GM18508 (cell line): ENCODE measurements at regions not wholly inside any gene's neighbourhood (a gene's known extent, or its start where the extent isn't known, plus 50 kb on each side); places are given as distances from the start of the nearest gene placed in this dataset.

ENCODE experiments used
- ATAC-seq: cut with Tn5 transposase; IDR thresholded peaks from one replicate; pipeline ENCODE4 v1.9.1; 2021; ENCODE audit warnings: moderate number of reproducible peaks; ENCODE audit not compliant: insufficient read depth, unreplicated experiment

DNA sequence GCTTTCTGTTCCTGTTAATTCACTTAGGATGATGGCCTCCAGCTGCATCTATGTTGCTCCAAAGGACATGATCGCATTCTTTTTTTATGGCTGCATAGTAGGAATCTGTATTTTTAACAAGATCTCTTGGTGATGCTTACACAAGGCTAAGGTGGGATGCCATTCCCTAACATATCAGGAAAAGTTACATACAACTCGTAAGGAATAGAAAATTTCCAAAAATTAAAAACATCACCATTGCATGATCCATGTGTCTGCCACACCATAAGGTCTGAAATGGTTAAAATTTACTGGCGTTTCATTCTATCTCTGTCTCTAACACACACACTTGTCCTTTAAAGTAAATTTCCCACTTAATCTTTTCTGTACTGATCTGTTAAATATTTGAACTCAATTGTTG lies 608.4 kb downstream of the PRELID2 start:
- no peak for ATAC-seq

DNA sequence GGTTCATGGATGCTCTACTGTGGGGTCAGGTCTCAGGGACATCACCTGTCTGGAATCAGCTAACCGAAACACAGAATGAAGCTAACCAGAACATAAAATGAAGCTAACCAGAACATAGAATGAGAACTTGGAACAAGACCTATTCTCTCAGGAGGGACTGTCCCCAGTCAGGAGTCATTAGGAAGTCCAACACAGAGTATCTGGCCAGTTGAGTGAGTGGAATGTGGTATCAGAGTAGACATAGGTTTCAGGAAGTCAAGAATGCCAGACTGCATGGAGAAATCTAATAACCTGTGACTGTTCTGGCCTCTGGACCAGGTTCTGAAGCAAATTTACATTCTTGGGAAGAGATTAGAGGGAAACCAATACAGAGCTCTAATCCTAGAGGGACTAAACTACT lies 609.6 kb downstream of the PRELID2 start:
- no peak for ATAC-seq

DNA sequence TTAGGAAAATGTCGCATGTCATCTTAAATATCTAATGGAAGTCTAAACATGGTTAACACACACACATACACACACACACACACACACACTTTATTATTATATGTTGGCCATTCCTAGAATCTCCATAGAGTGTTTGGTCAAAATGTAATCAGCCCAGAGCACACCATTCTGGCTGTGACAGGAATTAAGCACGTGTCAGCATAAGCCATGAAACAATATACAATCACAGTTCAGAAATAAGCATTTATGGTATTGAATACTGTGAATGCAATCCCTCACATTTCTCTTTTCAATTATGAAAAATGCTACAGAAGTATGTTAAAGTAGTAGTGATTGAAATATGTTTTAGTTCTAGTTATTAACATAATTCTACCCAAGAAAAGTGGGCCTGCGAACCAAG lies 611.6 kb downstream of the PRELID2 start:
- no peak for ATAC-seq

DNA sequence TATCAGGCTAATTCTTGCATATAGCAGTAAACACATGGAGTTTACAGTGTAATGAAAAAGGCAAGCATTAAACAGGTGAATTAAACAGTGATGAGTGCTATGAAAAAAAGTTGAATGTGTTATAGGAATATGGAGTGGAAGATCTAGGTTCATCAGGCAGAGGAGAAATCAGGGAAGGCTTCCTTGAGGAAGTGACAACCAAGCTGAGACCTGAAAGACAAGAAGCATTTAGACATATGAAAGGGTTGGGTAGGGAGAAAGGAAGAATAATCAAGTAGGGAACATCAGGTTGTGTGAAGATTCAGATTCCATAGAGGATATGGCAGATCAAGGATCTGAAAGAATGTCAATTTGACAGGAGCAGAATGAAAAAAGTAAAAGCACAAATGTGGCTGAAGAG lies 612.5 kb downstream of the PRELID2 start:
- no peak for ATAC-seq

DNA sequence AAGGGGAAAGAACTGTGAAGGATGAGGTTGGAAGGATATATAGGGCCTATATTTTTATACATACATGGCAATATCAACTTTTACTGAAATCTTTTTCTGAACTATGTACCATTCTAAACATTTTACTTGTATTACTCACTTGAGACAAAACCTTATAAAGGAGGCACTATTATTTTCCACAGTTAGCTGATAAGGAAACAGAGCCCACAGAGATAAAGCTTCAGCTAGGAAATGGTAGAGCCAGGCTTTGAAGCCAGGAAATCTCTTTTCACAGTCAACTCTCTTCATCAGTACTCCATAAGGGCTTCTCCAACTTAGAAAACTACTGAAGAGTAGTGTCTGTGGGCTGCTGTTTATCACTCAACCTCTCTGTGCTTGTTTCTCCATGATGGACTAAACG lies 613.7 kb downstream of the PRELID2 start:
- no peak for ATAC-seq

DNA sequence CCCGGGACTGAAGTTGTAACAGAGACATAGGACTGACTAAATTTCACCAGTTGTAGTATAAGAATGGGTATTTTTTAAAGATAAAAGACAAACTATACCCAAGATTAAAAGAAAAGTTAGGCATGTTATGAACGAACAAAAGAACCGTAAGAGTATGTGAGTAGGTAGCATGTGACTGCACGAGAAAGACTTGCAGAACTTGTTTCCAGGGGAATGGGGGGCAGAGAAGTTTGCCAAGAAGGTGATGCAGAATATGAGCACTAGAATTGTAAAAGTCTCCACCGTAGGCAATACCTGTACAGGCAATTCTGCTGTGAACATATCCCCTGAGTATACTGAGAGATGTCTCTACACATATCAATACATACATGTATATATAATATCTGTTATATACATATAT lies 614.7 kb downstream of the PRELID2 start:
- no peak for ATAC-seq

DNA sequence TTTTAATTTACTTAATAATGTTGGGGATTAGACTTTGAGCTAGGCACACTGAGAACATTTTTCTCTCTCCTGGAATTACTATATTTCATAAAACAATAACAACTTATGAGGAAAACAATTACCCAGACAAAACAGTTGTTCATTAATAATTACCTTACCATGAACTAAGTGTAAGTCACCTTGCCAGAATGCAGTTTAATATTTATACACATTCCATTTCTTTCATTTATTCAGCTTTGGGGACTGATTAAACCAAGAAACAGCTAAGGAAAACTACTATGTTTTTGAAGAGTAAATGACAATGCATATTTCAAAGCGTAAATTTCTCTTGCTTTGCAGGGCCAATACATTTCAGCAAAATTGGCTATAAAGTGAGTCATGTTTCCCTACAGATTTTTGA lies 616.2 kb downstream of the PRELID2 start:
- ATAC-seq = no peak

DNA sequence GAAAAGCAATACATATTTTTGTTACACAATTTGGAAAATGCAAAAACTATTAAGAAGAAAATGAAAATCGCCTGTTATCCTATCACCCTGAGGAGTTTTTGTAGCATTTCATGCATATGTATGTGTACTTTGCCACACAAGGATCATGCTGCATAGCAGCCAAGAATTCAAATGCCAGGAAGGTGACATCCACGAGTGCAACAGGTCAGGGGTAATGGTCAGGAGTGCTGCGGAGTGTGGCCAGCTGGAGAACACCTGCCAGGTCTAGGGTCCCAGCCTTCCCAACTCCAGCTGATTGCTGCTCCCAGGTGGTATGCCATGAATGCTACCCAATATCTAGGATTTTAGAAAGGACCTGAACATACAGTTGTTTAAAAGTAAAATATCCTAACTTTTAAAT lies 617.1 kb downstream of the PRELID2 start:
- no peak for ATAC-seq

DNA sequence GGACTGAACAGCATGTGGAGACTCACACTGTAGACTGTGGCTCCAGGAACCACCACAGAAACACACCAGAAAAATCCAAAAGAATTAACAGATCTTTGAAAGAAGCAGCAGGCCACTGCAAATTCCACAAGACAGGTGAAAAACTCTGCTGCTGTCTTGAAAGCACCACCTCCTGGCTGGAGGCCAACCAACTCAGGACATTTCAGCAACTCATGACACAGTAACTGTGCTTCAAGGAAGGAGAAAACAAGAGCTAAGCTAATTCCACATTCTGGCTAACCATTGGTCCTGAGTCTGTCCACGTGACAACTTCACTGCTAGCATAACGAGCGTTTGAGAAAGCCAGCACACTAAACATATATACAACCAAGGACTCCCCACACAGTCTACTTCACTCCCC lies 625.1 kb downstream of the PRELID2 start:
- ATAC-seq = no peak

DNA sequence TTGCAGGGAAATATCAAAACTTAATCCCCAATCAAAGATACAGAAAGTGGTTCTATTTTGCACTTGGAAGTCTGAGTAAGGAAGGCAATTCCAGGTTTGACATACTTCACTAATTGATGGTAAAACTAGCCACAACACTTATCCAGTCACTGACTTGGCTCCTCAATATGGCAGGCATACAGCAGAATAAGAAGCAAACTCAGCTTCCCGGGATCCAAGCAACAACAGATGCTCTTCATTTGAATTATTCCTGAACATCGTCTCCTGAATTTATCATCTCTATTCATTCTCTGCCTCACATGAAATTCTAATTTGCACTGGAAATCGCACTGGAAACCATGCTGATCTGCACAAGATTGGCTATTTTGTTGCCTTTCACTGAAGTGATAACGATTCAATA lies 629.6 kb downstream of the PRELID2 start:
- no peak for ATAC-seq

DNA sequence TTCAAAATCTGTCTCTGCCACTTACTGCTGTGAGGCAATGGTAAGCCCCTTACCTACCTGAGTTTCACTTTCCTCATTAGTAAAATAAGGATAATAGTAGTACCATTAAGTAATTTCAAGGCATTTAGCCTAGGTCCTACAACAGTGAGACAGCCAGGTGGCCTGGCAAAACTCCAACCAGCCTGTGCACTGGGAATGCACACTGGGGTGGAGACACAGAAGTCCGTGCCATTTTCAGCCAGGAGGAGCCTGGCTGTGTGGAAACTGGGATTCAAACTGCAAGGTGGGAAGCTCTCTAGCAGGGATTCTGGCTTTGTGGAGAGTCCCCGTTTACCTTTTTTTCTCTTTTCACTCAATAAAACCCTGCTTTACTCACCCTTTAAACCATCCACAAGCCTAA lies 630.4 kb downstream of the PRELID2 start:
- no peak for ATAC-seq

DNA sequence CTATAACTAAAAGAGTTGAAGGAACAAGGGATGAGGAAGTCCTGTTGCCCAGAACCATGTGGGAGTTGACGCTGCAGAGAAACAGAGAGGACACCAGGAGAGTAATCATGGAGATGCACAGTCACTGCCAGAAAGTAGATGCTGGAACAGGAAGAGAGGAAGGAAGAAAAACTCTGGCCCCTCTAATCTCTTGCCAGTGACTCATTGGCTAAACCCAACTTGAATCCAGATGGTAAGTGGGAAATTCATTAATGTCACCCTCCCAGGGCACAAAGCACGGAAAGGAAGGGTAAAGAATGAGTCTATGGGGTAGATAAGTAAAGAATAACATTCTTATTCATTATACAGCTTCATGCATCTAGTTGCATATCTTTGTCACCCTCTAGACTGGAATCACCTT lies 631.9 kb downstream of the PRELID2 start:
- no peak for ATAC-seq

DNA sequence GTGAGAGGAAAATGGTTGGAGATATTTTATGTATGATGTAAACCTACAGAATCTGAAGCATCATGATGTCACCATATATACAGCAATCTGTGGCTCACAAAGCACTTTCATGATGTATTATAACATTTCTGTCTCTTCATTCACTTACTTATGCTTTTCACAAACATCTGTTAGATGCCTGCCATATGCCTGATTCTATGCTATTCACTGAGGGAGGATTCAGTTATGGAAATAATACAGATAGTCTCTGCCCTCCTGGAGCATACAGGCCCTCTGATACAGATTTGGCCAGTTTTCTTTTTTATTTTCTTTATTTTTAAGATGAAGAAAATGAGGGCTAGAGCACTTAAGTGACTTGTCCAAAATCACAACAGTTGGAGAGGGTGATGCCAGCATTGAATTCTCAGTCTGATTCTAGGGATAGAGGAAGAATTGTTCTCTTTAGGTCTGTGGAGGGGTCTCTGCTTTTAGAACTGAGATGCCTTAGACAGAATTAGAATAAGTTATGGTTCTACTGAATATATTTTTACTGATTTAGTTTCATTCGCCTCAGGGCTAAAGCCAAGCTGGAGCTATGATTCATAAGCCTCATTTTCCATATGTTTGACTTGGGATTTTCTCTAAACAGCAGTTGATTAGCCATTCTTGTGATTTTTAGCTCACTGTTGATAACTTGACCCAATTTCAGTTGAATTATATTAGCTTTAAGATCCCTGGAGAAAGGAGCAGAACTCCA lies 636.4 kb downstream of the PRELID2 start:
- ATAC-seq = no peak

DNA sequence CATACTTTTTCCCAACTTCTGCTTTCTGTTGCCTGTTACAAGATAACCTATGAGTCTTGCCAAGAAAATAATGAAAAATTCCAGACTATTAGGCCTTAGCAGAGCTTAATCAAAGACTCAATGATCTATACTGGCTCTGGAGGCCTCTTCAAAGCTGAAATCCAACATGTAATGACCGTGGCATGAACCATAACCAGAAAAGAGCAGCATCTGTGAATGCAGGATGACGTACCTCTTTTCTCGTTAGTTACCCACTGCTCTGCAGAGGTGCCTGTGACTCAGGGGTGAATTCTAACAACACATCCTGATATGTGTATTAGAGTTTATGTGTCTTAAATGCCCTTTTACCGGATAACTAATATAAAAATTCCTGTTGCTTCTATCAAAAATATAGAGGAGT lies 645.4 kb downstream of the PRELID2 start:
- ATAC-seq = no peak

DNA sequence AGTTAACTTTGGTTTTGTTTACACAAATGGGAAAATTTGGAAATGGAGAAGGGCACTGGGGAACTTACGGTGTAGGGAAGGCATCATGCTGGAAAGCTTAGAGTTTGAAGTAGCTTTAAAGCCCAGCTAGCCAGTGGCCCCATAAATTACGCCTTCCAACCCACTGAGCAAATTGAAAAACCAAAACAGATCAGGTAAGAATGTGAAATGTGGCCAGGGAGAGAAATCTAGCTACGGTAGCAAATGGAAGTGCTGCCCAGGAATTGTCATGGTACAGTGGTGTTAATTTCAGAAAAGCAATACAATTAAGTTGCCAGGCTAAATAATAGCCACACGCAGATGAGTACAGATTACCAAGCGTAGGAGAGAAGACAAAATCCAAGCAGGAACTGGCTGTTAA lies 654.8 kb downstream of the PRELID2 start:
- no peak for ATAC-seq

DNA sequence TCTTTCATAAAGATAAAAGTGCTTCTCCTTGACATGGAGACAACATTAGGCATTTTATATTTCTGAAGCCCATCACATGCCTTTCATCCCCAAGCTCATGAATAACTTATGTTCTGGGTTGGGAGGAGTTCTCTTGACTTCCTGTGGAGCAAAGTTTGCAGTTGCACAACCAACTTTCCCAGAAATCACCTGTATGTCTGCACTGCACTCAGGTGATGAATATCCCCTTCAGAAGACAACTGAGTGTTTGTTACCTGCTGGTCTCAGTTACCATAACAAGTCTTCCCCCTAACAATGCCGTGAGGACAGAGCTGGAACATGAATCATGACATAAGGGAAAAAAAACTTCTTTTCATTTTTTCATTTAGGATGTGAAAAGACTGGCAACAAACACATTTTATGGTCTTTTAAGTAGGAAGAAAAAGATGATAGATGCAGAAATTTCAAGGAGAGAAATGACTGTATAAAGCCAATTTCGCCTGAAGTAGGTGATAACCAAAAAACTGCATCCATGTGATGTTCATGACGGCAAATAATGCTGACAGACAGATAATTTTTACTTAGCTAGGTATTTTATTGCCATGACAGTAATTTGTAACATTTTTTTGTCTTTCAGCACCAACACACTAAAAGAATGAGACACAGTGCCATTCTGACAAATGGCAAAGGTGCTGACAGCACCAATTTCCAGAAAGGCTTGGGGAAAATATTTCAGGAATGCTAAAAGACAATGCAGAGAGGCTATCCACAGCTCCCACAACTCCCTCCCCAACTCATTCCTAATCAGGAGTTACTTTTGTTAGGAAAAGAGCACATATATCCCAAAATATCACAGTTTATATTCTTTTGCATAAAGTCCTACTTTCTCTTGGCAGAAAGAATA lies 656.3 kb downstream of the PRELID2 start:
- ATAC-seq = no peak

DNA sequence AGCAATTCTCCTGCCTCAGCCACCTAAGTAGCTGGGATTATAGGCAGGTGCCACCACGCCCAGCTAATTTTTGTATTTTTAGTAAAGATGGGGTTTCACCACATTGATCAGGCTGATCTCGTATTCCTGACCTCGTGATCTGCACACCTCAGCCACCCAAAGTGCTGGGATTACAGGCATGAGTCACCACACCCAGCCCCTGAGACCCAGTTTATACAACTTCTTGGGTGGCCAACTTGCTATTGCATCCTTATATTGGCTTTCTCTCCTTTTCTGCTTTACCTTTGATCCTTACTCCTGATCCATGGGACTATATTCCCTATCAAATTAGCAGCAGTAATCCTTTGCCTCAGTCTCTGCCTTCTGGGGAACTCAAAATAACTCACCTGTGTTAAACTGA lies 659.1 kb downstream of the PRELID2 start:
- ATAC-seq = no peak

DNA sequence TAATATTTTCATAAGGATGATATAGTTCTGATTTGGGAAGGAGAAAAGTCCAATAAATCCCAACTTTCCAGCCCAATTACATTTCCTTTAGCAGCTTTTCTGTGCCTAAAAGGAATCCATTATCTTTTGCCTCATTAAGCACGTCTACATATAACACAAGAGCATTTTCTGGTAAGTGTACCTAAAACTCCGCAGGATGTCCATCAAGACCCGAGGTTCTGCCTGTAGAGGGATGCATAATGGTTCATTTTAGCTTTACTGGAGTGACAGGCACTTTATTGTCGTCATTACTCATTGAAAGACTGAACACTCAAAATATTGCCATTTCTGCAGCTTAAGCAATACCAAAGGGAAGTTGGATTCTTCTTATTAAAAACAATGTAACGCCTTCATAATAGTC lies 669.0 kb downstream of the PRELID2 start:
- ATAC-seq = no peak

DNA sequence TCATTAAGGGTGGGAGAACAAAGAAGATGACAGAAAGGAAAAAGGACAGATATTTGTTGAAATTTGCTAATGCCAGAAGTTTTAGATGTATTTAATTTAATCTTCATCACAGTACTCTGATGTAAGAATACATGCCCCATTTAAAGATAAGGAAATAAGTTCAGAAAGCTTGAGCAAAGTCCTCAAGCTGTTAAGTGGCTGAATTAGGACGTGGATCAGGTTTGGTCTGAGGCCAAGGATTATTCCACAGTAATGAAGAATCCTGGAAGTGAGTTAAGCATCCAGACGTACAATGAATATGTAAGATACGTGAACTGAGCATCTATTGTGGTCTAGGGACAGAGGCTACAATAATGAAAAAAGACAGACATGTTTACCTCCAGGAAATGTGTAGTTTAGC lies 671.3 kb downstream of the PRELID2 start:
- no peak for ATAC-seq

DNA sequence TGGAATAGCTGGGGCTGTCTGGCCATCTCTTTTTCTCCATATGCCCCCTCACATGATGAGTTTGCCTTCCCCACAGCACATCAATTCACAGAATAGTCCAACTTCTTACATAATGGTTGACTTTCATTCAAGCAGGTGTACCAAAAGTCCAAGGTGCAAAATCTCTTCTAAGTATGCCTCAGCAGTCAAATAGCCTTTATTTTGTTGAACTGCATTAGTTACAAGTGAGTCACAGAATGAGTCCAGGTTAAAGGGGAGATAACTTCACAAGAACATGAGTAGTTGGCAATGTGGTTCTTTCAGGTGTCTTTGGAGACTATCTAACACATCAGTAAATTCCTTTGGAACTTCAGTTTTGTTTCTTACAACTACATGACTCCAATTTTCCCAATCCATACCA lies 672.5 kb downstream of the PRELID2 start:
- ATAC-seq = no peak

DNA sequence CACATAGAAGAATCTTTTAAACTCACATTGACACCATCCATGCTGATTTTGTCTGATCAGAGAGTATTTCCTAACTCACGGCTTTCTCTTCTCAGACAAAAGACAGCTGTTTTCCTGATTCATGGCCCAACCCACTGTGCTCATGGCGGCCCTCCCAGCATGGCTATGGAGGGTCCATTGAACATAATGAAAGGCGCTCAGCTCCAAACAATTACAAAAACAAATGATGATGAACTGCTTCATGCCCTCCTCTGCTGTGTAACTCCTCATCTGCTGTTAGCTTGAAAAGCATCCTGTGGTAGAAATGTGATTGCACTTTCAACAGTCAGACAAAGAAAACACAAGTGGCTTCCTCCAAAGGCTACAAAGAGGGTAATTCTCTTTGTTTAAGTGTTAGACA lies 673.8 kb downstream of the PRELID2 start:
- no peak for ATAC-seq

DNA sequence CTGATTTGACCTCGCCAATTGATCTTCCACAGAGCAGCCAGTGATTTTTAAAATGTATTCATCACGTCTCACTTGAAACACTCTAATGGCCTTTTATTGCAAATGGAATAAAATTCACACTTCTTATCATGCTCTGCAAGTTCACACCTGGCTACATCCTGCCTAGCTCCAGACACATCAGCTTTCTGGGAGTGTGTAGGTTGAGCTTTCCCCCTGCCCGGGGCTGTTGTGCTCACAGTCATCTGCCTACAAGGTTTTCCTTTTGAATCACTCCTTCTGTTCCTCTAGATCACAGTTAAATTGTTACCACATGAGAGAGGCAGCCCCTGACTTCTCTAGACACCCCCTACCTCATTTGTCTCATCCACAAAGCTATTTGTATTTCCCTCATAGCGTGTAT lies 674.5 kb downstream of the PRELID2 start:
- no peak for ATAC-seq
